HepG2 (cell line): ENCODE measurements at regions not wholly inside any gene's neighbourhood (a gene's known extent, or its start where the extent isn't known, plus 50 kb on each side); places are given as distances from the start of the nearest gene placed in this dataset.

ENCODE experiments used
- ATAC-seq: fragments of 200-7000 bp; cut with Tn5 transposase; 3 replicates; pipeline ENCODE4 v1.9.1; 2020; ENCODE audit warnings: mild to moderate bottlenecking, moderate library complexity
- BruUV-seq: library from RNA; stranded (reverse); fragments of 400-500 nt; replicated peaks from 2 replicates; lab custom pipeline; 2021; lab: Mats Ljungman, UMichigan
- CTCF ChIA-PET: fragments of 300-600 bp; formaldehyde crosslinking; extraction: SDS; loops from one replicate; lab custom pipeline; 2021; ENCODE audit warnings: low total read pairs, inconsistent platforms, low intra/inter-chr PET ratio; lab: Yijun Ruan, JAX
- POLR2A ChIA-PET: fragments of 350-600 bp; sonication (Branson Sonifier 250); formaldehyde crosslinking; loops from one replicate; lab custom pipeline; 2020; ENCODE audit warnings: antibody characterized with exemption, inconsistent platforms; lab: Yijun Ruan, JAX
- DNase-seq: peaks from one replicate; pipeline ENCODE4 v3.0.0-alpha.2; 2015; ENCODE audit warnings: low spot score
- FAIRE-seq: peaks from 3 replicates; lab custom pipeline; 2011; peaks lifted over from hg19 to GRCh38; lab: Jason Lieb, UNC
- H2AFZ ChIP-seq: one replicate; pipeline ENCODE4 v1.6.1; 2011; ENCODE audit warnings: low read length, inconsistent platforms
- H3K27ac ChIP-seq: fragments of 300-600 bp; 3 replicates; pipeline ENCODE4 v1.8.0; 2011; ENCODE audit warnings: mixed run types, mild to moderate bottlenecking, mixed read lengths, low read length, inconsistent platforms; ENCODE audit not compliant: insufficient read depth; ENCODE audit errors: extremely low read length
- H3K27me3 ChIP-seq, 2 experiments: fragments of 200-600 bp in 1 of 2; 2 replicates in 1 of 2; 3 replicates in 1 of 2; pipeline versions ENCODE4 v1.6.0 to v1.8.0; 2011; ENCODE audit warnings: low read length in 2 of 2, mild to moderate bottlenecking in 2 of 2, moderate library complexity in 2 of 2, inconsistent platforms in 1 of 2; ENCODE audit not compliant: insufficient read depth in 2 of 2, control insufficient read depth in 1 of 2
- H3K36me3 ChIP-seq, 2 experiments: fragments of 200-600 bp in 1 of 2; replicated peaks in 1 of 2; 2 replicates in 1 of 2; 3 replicates in 1 of 2; pipeline versions ENCODE4 v1.5.1 to v1.8.0; 2011; ENCODE audit warnings: low read length in 2 of 2, inconsistent platforms in 1 of 2; ENCODE audit not compliant: insufficient read depth in 2 of 2, control insufficient read depth in 1 of 2
- H3K4me1 ChIP-seq: 2 replicates; pipeline ENCODE4 v1.5.1; 2012; ENCODE audit warnings: low read length, inconsistent platforms; ENCODE audit not compliant: insufficient read depth
- H3K4me2 ChIP-seq: 2 replicates; pipeline ENCODE4 v1.6.0; 2011; ENCODE audit warnings: low read depth, low read length, inconsistent platforms
- H3K4me3 ChIP-seq, 3 experiments: fragments of 200-600 bp in 1 of 3; sonication (generic), shearing (Covaris generic) in 1 of 3; replicated peaks in 1 of 3; 2 replicates each; pipeline ENCODE4 v1.5.1; 2011 to 2016; ENCODE audit warnings: low read length in 3 of 3, inconsistent platforms in 2 of 3, low read depth in 2 of 3, mild to moderate bottlenecking in 2 of 3, control low read depth in 1 of 3, mixed read lengths in 1 of 3; ENCODE audit not compliant: insufficient read depth in 1 of 3
- H3K79me2 ChIP-seq: one replicate; pipeline ENCODE4 v1.6.1; 2011; ENCODE audit warnings: low read length, inconsistent platforms; ENCODE audit not compliant: insufficient read depth
- H3K9ac ChIP-seq: 2 replicates; pipeline ENCODE4 v1.6.0; 2011; ENCODE audit warnings: mild to moderate bottlenecking, low read depth, low read length, inconsistent platforms; ENCODE audit not compliant: insufficient read depth
- H3K9me3 ChIP-seq: 2 replicates; pipeline ENCODE4 v1.5.1; 2012; ENCODE audit warnings: mild to moderate bottlenecking, low read length
- H4K20me1 ChIP-seq: 2 replicates; pipeline ENCODE4 v1.6.0; 2011; ENCODE audit warnings: inconsistent platforms, mild to moderate bottlenecking, low read length, moderate library complexity; ENCODE audit not compliant: insufficient read depth
- HIC2 ChIP-seq: sonication (generic); formaldehyde crosslinking; IDR thresholded peaks from 2 replicates; pipeline ENCODE4 v1.9.0; 2022; ENCODE audit warnings: low read depth, missing genetic modification reagents
- MTF1 ChIP-seq: sonication (generic); formaldehyde crosslinking; IDR thresholded peaks from 2 replicates; pipeline ENCODE4 v1.5.0; 2020; ENCODE audit warnings: missing genetic modification reagents
- SAP130 ChIP-seq: IDR thresholded peaks from 2 replicates; pipeline ENCODE4 v1.6.1; 2016; ENCODE audit warnings: low read depth
- STAG1 ChIP-seq: sonication (generic); formaldehyde crosslinking; IDR thresholded peaks from 2 replicates; pipeline ENCODE4 v1.4.0; 2020; ENCODE audit warnings: missing genetic modification reagents
- TCF7 ChIP-seq: sonication (generic); IDR thresholded peaks from 2 replicates; pipeline ENCODE4 v1.6.1; 2016; ENCODE audit warnings: antibody characterized with exemption, low read depth
- TEAD3 ChIP-seq: optimal IDR thresholded peaks from 2 replicates; pipeline ENCODE3; 2016; ENCODE audit warnings: borderline replicate concordance
- ZNF18 ChIP-seq: sonication (generic); formaldehyde crosslinking; IDR thresholded peaks from 2 replicates; pipeline ENCODE4 v1.8.0; 2022; ENCODE audit warnings: mild to moderate bottlenecking, missing genetic modification reagents; ENCODE audit not compliant: insufficient replicate concordance
- ZNF317 ChIP-seq: sonication (generic); formaldehyde crosslinking; IDR thresholded peaks from 2 replicates; pipeline ENCODE4 v1.5.0; 2020; ENCODE audit warnings: mild to moderate bottlenecking, missing genetic modification reagents
- ZNF337 ChIP-seq: sonication (generic); formaldehyde crosslinking; IDR thresholded peaks from 2 replicates; pipeline ENCODE4 v1.5.1; 2020; ENCODE audit warnings: missing genetic modification reagents, low read depth, mild to moderate bottlenecking, borderline replicate concordance
- ZNF34 ChIP-seq: sonication (generic); formaldehyde crosslinking; IDR thresholded peaks from 2 replicates; pipeline ENCODE4 v1.4.0; 2020; ENCODE audit warnings: mild to moderate bottlenecking, missing genetic modification reagents, borderline replicate concordance
- WGBS: methylation state at CpG from one replicate; pipeline ENCODE4 v1.1.6; 2017; ENCODE audit warnings: low lambda C conversion rate; 5-methylcytosine and 5-hydroxymethylcytosine counted together
- in situ Hi-C: cut with HindIII; loops from 2 replicates; pipeline ENCODE4 v1.10.0; 2017; ENCODE audit warnings: low pct_unique_long_range_greater_than_20kb; ENCODE audit not compliant: extremely low pct_ligation_motif_present
- intact Hi-C: fragments of 100-400 bp; cut with micrococcal nuclease; formaldehyde crosslinking; loops from one replicate; pipeline ENCODE4 v1.10.0; 2022; ENCODE audit not compliant: unreplicated experiment
- TF ChIP-seq, protein P1 (sequence below): sonication (generic); formaldehyde crosslinking; conservative IDR thresholded peaks from 2 replicates; pipeline ENCODE4 v1.4.0; 2020; ENCODE audit warnings: missing genetic modification reagents
- TF ChIP-seq, protein P2 (sequence below): IDR thresholded peaks from 2 replicates; pipeline ENCODE4 v1.6.1; 2018; ENCODE audit warnings: missing genetic modification reagents

DNA sequence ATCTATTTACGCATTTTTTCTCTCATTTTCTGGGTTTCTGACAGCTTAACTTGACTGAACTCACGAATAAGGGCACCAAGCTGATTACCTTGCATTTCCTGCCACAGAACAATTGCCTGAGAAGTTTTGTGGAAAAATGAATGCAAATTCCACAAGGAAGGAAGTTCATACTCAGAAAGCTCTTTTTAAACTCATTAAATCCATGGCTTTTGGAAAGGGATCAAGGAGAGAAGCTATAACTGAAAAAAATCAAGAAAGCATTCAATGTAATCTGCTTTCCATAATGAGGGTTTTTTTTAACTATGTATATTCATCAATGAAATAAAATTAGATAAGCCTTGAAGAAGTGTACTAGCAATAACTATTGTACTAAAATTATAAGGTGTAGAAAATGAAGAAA is 252.5 kb downstream of the GPM6A start (continued):
- TF ChIP-seq ZNF317 (CRISPR knock-in tag), result no peak

DNA sequence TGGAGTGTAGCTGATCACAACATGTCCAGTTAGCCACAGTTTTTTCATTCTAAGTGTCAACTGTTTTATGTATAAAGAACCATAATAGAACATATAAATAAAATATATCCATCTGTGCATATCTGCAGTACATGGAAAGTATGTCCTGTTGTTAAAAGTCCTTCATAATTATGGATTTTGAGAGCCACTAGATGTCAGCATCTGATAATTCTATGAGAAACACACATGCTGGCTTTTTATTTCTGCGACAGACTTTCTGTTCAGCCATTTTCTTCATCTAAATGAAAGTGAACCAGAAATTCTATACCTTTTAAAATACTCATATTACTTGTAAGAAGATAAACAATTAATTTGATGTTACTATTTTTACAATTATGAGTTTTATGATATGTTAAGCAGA is 251.5 kb downstream of the GPM6A start:
- Histone ChIP-seq H2AFZ (no peak overlapping the region), H3K9me3 (no peaks in the 10 kb centered on the region), H3K4me1 (no peaks in the 10 kb centered on the region), H3K4me3 (no peak overlapping the region), H4K20me1 (no peaks in the 10 kb centered on the region), H3K4me2 (no peak overlapping the region), H3K79me2 (no peaks in the 10 kb centered on the region), H3K36me3 (no peaks in the 10 kb centered on the region), H3K27me3 (no peaks in the 10 kb centered on the region; a peak in 1 of 5 replicates), H3K9ac (no peak overlapping the region), H3K27ac (no peak overlapping the region)
- TF ChIP-seq ZNF34 (CRISPR knock-in tag), result no peak
- peak; percentile 28 for TF ChIP-seq STAG1 (CRISPR knock-in tag)
- FAIRE-seq (no peak), ATAC-seq (no peak), DNase-seq (no peak)
- 0% methylated on average over 1 of the region's 1 CpG for WGBS
- in situ Hi-C loops (no loop called here), intact Hi-C loops (no loop called here)
- POLR2A ChIA-PET, result no interaction called here
- no TSS peak for BruUV-seq
- CTCF ChIA-PET, result no interaction called here

- Histone ChIP-seq H4K20me1 (no peaks in the 10 kb centered on the region), H2AFZ (no peak overlapping the region), H3K4me1 (no peaks in the 10 kb centered on the region), H3K4me2 (no peak overlapping the region), H3K36me3 (no peaks in the 10 kb centered on the region), H3K79me2 (no peaks in the 10 kb centered on the region), H3K9ac (no peak overlapping the region), H3K27ac (no peak overlapping the region), H3K9me3 (no peaks in the 10 kb centered on the region; the same call in 1 of the 2 replicates), H3K27me3 (no peaks in the 10 kb centered on the region; a peak in 1 of 5 replicates), H3K4me3 (no peak overlapping the region)
- FAIRE-seq, result no peak
- intact Hi-C loops, result no loop called here
- in situ Hi-C loops, result no loop called here
- ChIA-PET POLR2A (no interaction called here), CTCF (no interaction called here)
- ATAC-seq, result no peak
- DNase-seq, result no peak
- BruUV-seq, result no TSS peak
- 0% methylated on average over 1 of the region's 1 CpG for WGBS
- TF ChIP-seq SAP130 (CRISPR knock-in tag) (no peak), MTF1 (no peak), HIC2 (CRISPR knock-in tag) (no peak), ZNF18 (no peak), TEAD3 (CRISPR knock-in tag) (no peak), TCF7 (no peak), ZNF337 (CRISPR knock-in tag) (no peak)
- TF ChIP-seq, protein P1, sequence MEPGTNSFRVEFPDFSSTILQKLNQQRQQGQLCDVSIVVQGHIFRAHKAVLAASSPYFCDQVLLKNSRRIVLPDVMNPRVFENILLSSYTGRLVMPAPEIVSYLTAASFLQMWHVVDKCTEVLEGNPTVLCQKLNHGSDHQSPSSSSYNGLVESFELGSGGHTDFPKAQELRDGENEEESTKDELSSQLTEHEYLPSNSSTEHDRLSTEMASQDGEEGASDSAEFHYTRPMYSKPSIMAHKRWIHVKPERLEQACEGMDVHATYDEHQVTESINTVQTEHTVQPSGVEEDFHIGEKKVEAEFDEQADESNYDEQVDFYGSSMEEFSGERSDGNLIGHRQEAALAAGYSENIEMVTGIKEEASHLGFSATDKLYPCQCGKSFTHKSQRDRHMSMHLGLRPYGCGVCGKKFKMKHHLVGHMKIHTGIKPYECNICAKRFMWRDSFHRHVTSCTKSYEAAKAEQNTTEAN (CRISPR knock-in tag), result no peak
- TF ChIP-seq, protein P2, sequence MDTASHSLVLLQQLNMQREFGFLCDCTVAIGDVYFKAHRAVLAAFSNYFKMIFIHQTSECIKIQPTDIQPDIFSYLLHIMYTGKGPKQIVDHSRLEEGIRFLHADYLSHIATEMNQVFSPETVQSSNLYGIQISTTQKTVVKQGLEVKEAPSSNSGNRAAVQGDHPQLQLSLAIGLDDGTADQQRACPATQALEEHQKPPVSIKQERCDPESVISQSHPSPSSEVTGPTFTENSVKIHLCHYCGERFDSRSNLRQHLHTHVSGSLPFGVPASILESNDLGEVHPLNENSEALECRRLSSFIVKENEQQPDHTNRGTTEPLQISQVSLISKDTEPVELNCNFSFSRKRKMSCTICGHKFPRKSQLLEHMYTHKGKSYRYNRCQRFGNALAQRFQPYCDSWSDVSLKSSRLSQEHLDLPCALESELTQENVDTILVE (CRISPR knock-in tag), result no peak
Observed at GRCh38 chr4:175561696-175562095, 250.4 kb downstream of the GPM6A start.
